ENCODE measurements at regions not wholly inside any gene's neighbourhood (a gene's known extent, or its start where the extent isn't known, plus 50 kb on each side); places are given as distances from the start of the nearest gene placed in this dataset.

DNA sequence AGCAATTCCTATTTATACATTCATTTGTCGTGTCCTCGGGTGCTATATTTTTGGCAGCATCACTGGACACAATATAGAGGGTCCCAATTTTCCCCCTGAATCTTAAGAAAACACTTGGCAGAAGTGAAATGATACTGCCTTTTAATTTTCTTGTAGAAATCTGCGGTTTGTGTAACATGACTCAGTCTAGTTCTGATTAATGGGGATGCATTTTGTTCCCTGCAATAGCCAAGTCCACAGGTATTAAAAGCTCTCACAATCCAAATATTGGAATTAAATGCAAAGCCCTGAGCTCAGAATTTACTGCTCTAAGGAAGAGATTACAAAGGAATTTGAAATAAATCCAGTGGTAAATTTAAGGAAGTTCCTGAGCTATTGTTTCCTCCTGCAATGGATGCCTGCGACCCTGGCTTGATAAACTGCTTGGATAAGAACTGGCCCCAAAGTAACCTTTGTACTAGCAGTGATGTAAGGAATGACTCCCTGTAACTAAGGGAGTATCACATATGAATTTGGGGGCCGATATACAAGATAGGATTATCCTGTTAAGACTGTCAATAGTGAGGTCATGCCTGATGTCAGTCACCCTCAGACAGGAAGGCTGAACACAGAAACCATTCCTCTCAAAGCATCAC lies 349.7 kb upstream of the C1orf87 start:
- H3K27me3 ChIP-seq (ENCODE audit: control insufficient read depth, insufficient read depth, low read length): no peaks in the 10 kb centered on the region
- H3K4me3 ChIP-seq (ENCODE audit: low read depth, low read length): no peak overlapping the region
- H3K36me3 ChIP-seq (ENCODE audit: control insufficient read depth, insufficient read depth, low read length): no peaks in the 10 kb centered on the region
- DNase-seq (ENCODE audit: low read depth): no peak
- TF ChIP-seq, protein P1, sequence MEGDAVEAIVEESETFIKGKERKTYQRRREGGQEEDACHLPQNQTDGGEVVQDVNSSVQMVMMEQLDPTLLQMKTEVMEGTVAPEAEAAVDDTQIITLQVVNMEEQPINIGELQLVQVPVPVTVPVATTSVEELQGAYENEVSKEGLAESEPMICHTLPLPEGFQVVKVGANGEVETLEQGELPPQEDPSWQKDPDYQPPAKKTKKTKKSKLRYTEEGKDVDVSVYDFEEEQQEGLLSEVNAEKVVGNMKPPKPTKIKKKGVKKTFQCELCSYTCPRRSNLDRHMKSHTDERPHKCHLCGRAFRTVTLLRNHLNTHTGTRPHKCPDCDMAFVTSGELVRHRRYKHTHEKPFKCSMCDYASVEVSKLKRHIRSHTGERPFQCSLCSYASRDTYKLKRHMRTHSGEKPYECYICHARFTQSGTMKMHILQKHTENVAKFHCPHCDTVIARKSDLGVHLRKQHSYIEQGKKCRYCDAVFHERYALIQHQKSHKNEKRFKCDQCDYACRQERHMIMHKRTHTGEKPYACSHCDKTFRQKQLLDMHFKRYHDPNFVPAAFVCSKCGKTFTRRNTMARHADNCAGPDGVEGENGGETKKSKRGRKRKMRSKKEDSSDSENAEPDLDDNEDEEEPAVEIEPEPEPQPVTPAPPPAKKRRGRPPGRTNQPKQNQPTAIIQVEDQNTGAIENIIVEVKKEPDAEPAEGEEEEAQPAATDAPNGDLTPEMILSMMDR (IDR thresholded peaks at IDR 0.05; ENCODE audit: insufficient read depth, low read length, poor library complexity, severe bottlenecking): no peak

DNA sequence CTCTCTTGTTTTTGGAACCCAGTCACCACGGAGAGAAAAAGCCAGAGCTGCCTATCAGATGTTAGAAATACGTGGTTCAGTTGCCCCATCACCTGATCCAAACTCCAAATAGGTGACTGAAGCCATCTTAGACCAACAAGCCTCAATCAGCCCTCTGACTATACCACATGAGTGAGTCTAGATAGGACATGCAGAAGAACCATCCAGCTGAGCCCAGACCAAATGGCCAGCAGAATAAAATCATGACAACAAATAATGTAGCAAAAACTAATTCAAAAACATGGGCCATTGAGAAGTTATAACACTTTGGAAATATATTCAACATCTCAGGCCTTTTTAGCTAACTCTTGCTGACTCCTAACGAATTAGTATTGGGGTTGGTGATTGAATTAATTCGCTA lies 348.4 kb upstream of the C1orf87 start:
- Histone ChIP-seq H3K27me3 (ENCODE audit: control insufficient read depth, insufficient read depth, low read length) (no peaks in the 10 kb centered on the region), H3K36me3 (ENCODE audit: control insufficient read depth, insufficient read depth, low read length) (no peaks in the 10 kb centered on the region), H3K4me3 (ENCODE audit: low read depth, low read length) (no peak overlapping the region)
- no peak for DNase-seq (ENCODE audit: low read depth)
- TF ChIP-seq, protein P1 (IDR thresholded peaks at IDR 0.05; ENCODE audit: insufficient read depth, low read length, poor library complexity, severe bottlenecking): no peak

DNA sequence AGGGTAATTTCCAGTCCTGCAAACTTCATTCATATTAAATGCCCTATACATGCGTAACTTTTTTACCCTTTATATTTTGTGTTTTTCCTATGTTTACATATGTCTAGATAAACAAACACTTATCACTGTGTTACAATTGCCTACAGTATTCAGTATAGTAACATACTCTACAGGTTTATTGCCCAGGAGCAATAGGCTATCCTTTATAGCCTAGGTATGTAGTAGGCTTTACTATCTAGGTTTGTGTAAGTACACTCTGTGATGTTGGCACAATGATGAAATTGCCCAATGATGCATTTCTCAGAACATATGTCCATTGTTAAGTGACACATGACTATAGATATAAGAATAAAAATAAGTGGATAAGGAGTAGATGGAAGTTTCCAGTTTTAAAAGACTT lies 345.5 kb upstream of the C1orf87 start:
- H3K27me3 ChIP-seq (ENCODE audit: control insufficient read depth, insufficient read depth, low read length): no peaks in the 10 kb centered on the region
- no peak overlapping the region for H3K4me3 ChIP-seq (ENCODE audit: low read depth, low read length)
- no peaks in the 10 kb centered on the region for H3K36me3 ChIP-seq (ENCODE audit: control insufficient read depth, insufficient read depth, low read length)
- DNase-seq (ENCODE audit: low read depth): no peak
- TF ChIP-seq, protein P1 (IDR thresholded peaks at IDR 0.05; ENCODE audit: insufficient read depth, low read length, poor library complexity, severe bottlenecking): no peak

DNA sequence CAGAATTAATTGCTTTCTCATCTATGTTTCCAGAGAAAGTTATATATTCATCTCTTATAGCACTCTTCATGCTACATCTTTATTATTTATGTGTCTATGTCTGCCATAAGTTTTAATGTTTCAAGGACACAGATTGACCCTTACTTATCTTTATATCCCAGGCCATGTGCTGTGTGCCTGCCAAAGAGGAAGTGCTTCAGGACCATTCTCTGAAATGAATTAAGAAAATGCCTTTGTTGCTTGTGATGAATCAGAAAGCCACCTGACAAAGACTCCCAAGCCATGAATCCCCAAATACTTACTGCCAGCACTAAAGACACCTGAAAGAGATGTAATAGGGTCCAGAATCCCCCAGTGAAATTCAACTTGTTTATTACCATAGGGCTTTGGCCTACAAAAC lies 342.1 kb upstream of the C1orf87 start:
- DNase-seq (ENCODE audit: low read depth): no peak
- no peak overlapping the region for H3K4me3 ChIP-seq (ENCODE audit: low read depth, low read length)
- no peaks in the 10 kb centered on the region for H3K27me3 ChIP-seq (ENCODE audit: control insufficient read depth, insufficient read depth, low read length)
- H3K36me3 ChIP-seq (ENCODE audit: control insufficient read depth, insufficient read depth, low read length): no peaks in the 10 kb centered on the region
- TF ChIP-seq, protein P1 (IDR thresholded peaks at IDR 0.05; ENCODE audit: insufficient read depth, low read length, poor library complexity, severe bottlenecking): no peak

DNA sequence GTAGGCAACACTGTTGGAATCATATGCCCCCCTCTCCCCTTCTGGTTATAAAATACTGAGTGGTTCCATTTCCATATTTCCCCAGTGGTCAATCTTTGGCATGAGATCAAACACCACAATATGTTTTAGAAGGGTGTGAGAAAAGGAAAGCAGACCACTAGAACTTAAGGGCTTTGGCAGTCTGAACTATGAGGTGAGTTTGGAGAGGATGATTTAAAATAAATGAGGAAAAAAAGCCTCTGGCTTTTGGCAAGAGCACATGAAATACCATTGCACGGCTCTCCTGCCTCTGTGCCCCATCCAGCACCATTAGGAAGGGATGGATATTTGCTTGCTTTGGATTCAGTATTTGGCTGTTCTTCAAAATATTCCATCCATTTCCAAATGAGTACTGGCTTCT lies 339.5 kb upstream of the C1orf87 start:
- Histone ChIP-seq H3K36me3 (ENCODE audit: control insufficient read depth, insufficient read depth, low read length) (no peaks in the 10 kb centered on the region), H3K4me3 (ENCODE audit: low read depth, low read length) (no peak overlapping the region), H3K27me3 (ENCODE audit: control insufficient read depth, insufficient read depth, low read length) (no peaks in the 10 kb centered on the region)
- DNase-seq (ENCODE audit: low read depth): no peak
- TF ChIP-seq, protein P1 (IDR thresholded peaks at IDR 0.05; ENCODE audit: insufficient read depth, low read length, poor library complexity, severe bottlenecking): no peak

DNA sequence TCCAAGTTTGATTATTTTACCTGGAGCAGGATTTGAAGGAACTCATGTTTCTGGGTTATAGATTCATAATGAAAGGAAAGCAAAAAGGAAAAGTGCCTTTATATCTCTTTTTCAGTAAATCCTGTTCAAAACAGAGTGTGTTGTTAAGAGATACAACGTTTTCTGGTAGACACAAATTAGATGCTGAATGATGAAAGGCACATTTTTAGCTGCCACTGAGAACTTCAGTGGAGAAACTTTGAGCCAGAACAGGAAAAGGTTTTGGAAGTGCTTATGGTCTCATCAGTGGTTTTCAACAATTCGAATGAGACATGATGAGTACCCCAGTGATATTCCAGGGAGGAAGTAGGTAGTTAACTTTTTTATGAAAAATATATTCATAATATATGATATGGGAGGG lies 338.0 kb upstream of the C1orf87 start:
- TF ChIP-seq, protein P1 (IDR thresholded peaks at IDR 0.05; ENCODE audit: insufficient read depth, low read length, poor library complexity, severe bottlenecking): no peak
- Histone ChIP-seq H3K4me3 (ENCODE audit: low read depth, low read length) (no peak overlapping the region), H3K27me3 (ENCODE audit: control insufficient read depth, insufficient read depth, low read length) (no peaks in the 10 kb centered on the region), H3K36me3 (ENCODE audit: control insufficient read depth, insufficient read depth, low read length) (no peaks in the 10 kb centered on the region)
- DNase-seq (ENCODE audit: low read depth): no peak

Data from kidney epithelial cell (primary cell).